HG03565 (cell line): ENCODE measurements at regions not wholly inside any gene's neighbourhood (a gene's known extent, or its start where the extent isn't known, plus 50 kb on each side); places are given as distances from the start of the nearest gene placed in this dataset.

ENCODE experiments used
- ATAC-seq: cut with Tn5 transposase; IDR thresholded peaks from one replicate; pipeline ENCODE4 v1.9.1; 2021; ENCODE audit warnings: mild to moderate bottlenecking, moderate library complexity; ENCODE audit not compliant: unreplicated experiment

- no peak for ATAC-seq
Observed at GRCh38 chr18:41842886-41843285, 112.1 kb upstream of the PIK3C3 start.

DNA sequence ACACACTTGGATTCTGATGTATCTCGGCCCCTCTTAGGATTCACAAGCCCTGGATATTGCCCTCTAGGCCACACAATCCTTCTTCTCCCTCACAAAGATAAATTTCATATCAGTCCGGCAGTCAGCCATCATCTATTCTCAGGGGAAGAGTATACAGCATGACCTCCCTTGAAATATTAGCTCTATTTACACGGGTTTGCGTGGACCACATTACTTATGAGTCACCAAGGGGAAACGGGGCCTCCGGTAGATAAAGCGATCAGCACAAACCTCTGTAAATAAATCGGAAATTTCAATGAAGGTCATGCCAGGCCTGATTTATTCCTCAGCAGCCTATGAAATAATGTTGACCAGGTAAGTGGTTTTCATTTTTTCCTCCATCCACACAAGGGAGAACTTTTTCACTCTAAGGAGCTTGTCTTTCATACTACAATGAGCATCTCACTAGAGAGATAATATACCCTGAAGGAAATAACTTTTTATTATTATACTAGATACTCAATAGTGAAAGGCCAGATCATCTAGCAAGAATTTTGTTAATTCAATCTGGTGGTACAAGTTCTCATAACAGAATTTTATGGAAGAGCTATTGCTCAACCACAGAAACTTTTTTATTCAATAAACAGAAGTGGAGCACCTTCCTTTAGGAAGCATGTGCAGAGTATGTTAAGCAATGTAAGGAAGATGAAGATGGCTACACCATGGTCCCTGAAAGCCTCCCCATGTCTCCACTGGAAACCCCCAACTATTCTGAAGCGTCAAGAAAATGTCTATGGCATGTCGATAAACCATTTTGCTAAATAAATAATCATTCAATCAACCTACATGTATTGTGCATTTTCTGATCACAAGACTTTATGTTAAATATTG is 125.2 kb upstream of the PIK3C3 start:
- ATAC-seq = no peak

DNA sequence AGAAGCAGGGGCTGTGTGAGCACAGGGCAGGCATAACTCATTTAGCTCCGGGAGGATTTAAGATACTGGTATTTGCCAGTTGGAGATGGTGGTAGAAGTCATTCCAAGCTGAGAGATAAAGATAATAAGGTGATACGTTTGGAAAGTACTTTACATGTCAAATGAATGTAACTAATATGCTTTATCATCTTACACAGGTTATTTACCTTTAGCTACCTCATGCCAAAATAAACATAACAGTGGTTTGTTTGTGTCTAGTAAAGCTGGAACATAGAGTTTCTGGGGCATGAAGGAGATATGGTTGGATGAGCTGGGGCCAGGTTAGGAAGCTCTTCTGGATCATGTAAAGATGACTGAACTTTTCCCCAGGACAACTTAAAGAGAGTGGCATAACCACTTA is 126.9 kb upstream of the PIK3C3 start:
- no peak for ATAC-seq

DNA sequence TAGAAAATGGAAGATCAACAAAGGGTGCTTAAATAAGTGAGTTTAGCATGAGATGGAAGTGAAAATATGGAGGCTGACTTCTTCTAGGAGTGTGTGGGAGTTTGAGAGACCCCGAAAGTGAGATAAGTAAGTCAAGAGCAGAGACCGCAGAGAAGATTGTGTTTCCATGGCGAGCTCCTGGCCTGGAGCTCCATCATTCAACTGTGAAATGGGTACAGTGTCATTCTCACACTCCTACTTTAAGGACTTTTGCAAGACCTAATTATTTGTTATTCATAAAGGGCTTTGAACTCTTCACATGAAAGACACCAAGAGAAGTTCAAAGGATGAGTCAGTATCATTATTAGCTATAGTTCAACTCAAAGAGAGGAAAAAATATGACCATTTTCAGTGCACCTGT is 134.2 kb upstream of the PIK3C3 start:
- ATAC-seq = peak; percentile 63

GRCh38 chr18:41818381-41819355 is 136.4 kb upstream of the PIK3C3 start:
- ATAC-seq = no peak

- ATAC-seq = no peak
Observed at GRCh38 chr18:41814651-41815050, 140.4 kb upstream of the PIK3C3 start.

DNA sequence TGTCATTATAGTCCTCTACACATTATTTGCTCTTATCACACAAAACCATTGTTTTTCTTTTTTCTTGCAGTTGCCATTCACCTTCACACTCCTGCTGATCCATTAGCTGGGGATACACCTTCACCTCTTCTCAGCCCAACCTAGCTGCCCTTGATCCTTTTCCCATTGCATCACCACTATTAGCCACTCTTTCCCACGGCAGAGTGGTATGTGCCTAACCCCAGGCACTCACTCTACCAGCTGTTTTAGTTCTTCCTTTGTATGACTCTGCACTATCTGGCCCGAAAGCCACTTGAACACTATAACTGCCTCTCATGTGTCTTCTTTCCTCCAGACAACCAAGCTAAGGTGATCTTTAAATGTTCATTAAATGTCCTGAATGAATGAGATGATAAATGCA is 145.4 kb upstream of the PIK3C3 start:
- no peak for ATAC-seq

DNA sequence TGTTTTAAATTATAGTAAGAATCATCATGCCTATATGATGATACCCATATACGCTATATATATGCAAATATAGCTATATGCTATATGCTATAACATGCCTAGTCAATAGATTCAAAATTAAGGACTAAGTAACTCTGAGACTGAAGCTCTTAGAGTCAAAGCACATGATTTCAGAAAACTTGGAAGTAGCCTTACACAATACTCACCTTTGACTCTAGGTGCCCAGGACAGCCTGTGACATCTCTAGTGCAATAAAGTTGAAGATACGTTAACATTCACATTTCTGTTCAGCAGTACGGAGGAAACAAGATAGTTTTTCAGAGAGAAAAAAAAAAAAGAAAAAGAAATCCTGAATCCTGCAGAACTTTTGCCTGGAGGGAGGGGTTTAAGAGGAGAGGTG is 149.7 kb upstream of the PIK3C3 start:
- ATAC-seq = no peak

DNA sequence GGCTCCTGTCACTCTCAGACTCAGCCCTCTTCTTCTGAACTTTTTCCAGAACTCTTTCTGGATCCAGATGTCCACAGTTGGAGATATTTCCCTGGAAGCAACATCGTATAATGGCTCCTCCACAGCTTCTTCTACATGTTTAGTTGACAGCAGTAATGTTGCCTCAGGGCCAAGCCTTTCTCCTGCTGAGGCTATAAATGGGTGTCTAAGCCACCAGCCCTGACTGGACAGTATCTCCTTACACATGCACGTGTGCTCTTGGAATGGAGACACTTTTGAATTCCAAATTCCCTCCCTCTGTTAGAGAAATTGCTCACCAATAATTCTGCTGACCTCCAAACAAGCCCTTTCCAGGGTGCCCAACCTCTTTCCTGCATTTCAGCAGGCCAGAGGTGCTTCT is 156.2 kb upstream of the PIK3C3 start:
- no peak for ATAC-seq

- ATAC-seq = no peak
Observed at GRCh38 chr18:41790687-41791086, 164.3 kb upstream of the PIK3C3 start.

DNA sequence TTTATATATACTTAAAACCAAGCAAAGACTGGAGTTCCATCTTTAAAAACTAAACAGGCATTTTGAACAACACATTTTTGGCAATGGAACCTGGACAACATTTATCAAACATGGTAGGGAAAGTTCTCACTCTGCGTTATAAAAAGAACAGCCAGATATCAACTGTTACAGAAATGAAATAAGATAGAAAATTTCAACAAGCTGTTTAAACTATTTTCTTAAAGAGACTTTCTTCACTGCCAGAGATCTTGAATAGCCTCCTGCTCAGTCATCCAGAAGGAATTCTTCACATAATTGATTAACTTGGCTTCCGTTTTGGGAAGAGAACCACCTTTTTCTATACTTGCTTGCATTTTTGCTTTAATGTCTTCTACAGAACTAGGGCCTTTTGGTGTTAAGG is 166.0 kb upstream of the PIK3C3 start:
- no peak for ATAC-seq

- no peak for ATAC-seq
Observed at GRCh38 chr18:41783879-41784278, 171.2 kb upstream of the PIK3C3 start.

DNA sequence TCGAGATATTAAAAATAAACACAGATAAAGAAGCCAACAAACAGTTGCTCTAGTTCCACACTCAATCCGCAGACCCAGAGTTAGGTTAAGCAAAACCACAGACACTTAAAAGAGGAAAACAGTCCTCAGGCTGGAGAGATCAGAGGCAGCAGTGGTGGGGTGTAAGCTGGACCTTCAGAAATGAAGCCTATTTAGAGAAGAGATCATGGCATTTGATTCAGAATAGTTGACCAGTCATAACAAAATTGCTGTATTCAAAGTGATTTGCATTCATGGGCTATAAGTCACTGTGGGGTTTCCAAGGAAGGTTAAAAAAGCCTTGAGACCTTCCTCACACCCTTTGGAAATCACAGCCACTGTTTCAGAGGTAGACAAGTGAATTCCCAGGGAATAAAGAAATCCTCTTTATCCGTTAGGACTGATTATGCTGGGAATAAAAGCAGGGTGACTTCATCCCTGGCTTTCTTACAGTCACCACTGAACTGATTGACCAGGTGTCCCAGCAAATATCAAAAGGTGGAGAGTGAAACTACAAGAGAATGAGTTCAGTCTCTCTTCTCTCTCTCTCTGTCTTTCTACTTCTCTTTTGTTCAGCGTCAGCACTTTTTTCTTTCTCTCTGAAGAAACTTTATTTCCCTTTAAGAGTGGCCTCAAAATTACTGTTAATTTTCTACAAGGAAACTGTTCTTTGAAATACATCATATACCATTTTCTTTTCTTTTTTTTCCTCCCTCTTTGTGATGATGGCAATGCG is 171.8 kb upstream of the PIK3C3 start:
- ATAC-seq = peak; percentile 43

DNA sequence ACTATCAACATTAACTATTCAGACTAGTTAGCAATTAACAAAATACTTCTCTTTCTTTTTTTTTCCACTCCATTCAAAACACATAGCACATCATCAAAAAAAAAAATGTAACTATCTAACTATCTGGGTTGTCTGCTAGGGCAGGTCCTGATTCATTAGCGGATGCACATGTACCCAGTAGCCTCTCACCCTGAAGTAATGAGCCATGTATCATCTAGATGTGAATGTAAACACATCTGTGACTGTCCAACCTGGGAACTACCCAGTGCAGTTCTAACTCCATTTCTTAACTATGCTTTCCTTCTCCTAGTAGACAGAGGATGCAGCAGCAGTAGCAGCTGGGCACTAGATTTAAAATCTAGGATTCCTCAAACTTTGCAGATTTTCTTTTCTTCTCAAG is 183.1 kb upstream of the PIK3C3 start:
- no peak for ATAC-seq

DNA sequence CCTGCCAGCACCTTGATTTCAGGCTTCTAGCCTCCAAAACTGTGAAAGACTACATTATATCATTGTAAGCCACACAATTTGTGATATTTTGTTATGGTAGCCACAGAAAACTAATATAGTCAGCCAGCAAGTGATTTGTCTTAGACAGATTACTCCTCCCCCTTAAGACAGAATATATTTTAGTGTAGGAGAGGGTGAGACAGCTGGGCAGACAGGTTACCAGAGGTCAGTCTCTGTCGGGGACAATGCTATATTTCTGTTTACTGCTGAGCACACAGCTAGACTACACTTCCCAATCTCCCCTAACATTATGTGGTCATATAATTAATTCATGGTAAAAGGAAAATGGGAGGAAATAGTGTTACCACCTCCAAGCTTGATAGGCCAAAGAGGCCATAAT is 185.8 kb upstream of the PIK3C3 start:
- no peak for ATAC-seq

DNA sequence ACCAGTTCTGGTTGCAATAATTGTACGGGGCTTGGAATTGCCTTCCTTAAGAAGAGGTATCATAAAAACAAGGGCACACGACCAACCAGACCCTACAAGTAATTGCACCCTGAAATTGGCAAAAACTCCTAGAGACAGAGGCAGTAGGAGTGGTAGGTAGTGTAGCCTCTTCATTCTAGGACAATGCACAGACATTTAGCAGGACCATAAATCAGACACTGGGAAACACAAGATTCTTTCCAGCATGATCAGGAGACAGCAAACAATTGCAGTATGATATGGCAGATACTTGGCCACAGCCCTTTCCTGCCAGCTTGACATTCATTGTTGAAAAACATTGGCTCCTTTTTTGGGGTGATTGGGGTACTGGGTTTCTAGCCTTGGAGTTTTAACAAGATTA is 186.6 kb upstream of the PIK3C3 start:
- ATAC-seq = no peak

GRCh38 chr18:41767960-41768359 is 187.1 kb upstream of the PIK3C3 start:
- ATAC-seq = peak; percentile 40

- ATAC-seq = no peak
Observed at GRCh38 chr18:41765460-41765859, 189.6 kb upstream of the PIK3C3 start.

- no peak for ATAC-seq
Observed at GRCh38 chr18:41763361-41763760, 191.7 kb upstream of the PIK3C3 start.

- no peak for ATAC-seq
Observed at GRCh38 chr18:41761333-41762018, 193.6 kb upstream of the PIK3C3 start.

- ATAC-seq = no peak
Observed at GRCh38 chr18:41758534-41758933, 196.5 kb upstream of the PIK3C3 start.
